Breast epithelium (tissue), 4 donors: ENCODE measurements at regions not wholly inside any gene's neighbourhood (a gene's known extent, or its start where the extent isn't known, plus 50 kb on each side); places are given as distances from the start of the nearest gene placed in this dataset.

Experiments
- DNase-seq, 2 donors: peaks; one replicate each; pipeline ENCODE4 v3.0.0-alpha.2; 2019; ENCODE audit warnings: low spot score in 2 of 2
- H3K27ac ChIP-seq, 2 donors: fragments of 200-600 bp; sonication (generic) in 1 of 2; one replicate each; pipeline ENCODE4 v1.5.1; 2016 to 2019; ENCODE audit warnings: mild to moderate bottlenecking in 1 of 2
- H3K27me3 ChIP-seq, 2 donors: fragments of 200-600 bp; sonication (generic) in 1 of 2; one replicate each; pipeline versions ENCODE4 v1.5.1 to v1.6.0; 2017 to 2019; ENCODE audit warnings: control low read depth in 1 of 2, mild to moderate bottlenecking in 1 of 2
- H3K36me3 ChIP-seq: fragments of 200-600 bp; one replicate; pipeline ENCODE4 v1.5.1; 2019
- H3K4me1 ChIP-seq, 2 donors: fragments of 200-600 bp; sonication (generic); one replicate each; pipeline ENCODE4 v1.5.1; 2016 to 2019; ENCODE audit warnings: control low read depth in 1 of 2
- H3K4me3 ChIP-seq, 3 donors: fragments of 200-600 bp; sonication (generic); 1 replicate in 2 of 3; 2 replicates in 1 of 3; pipeline ENCODE4 v1.5.1; 2016 to 2019; ENCODE audit warnings: mild to moderate bottlenecking in 3 of 3, moderate library complexity in 2 of 3
- H3K9me3 ChIP-seq, 2 donors: fragments of 200-600 bp; sonication (generic) in 1 of 2; one replicate each; pipeline ENCODE4 v1.5.1; 2016 to 2019; ENCODE audit warnings: control low read depth in 1 of 2
- POLR2A ChIP-seq: fragments of 450-650 bp; IDR thresholded peaks from one replicate; pipeline ENCODE4 v1.6.1; 2016; ENCODE audit warnings: antibody characterized with exemption, mild to moderate bottlenecking, moderate library complexity
- POLR2AphosphoS5 ChIP-seq, 3 donors: sonication (generic); formaldehyde crosslinking; IDR thresholded peaks; one replicate each; pipeline ENCODE4 v1.6.1; 2017; ENCODE audit warnings: antibody characterized with exemption in 3 of 3
- intact Hi-C: fragments of 100-400 bp; cut with DNase I; formaldehyde crosslinking; loops from one replicate; pipeline ENCODE4 v1.15.1; 2023; ENCODE audit warnings: low total_unique reads
- TF ChIP-seq, protein P1 (sequence below), 3 donors: fragments of 450-650 bp; IDR thresholded peaks; one replicate each; pipeline ENCODE4 v1.5.1; 2016 to 2017; ENCODE audit warnings: antibody characterized with exemption in 3 of 3, mild to moderate bottlenecking in 3 of 3, moderate library complexity in 3 of 3

DNA sequence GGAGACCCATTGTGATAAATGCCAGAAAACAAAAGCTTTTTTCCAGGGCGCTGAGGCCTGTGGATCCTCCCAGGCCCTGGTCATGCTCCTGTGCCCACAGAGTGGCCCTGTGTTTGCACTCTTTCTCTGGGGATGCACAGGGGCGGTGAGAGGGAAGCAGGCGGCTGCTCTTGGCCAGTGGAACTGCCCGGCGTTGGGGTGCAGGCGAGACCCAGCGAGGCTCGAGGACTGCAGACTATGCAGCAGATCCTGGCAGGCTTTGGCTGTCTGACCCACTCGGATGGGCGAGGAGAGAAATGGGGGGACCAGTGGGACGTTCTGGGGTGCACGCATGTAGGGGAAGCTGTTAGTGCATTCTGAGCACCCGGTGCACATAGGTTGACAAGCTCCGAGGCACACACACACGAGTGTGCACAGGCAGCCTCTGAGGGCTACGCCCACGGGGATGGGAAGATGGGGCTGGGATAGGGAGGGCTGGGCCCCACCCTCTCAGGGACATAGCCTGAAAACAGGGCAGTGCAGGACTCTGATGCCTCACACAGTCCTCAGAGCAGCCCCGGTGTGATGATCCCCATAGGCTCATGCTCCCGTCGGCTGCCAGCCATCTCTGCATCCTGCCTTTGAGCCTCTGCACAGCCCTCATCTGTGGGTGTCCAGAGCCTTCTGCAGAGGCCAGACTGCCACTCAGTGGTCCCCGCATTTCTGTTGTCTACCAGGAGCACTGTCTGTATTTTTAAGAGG lies 1233.5 kb downstream of the BRD1 start:
- Histone ChIP-seq H3K27ac (no peak overlapping the region), H3K9me3 (peaks cover 0 to 7% of the 10 kb centered on the region in 2 donors), H3K4me3 (no peak overlapping the region), H3K27me3 (peaks cover 0 to 10% of the 10 kb centered on the region in 2 donors), H3K36me3 (no peaks in the 10 kb centered on the region), H3K4me1 (no peaks in the 10 kb centered on the region)
- intact Hi-C loops, result no loop called here
- DNase-seq, result no peak
- no peak for TF ChIP-seq POLR2A

DNA sequence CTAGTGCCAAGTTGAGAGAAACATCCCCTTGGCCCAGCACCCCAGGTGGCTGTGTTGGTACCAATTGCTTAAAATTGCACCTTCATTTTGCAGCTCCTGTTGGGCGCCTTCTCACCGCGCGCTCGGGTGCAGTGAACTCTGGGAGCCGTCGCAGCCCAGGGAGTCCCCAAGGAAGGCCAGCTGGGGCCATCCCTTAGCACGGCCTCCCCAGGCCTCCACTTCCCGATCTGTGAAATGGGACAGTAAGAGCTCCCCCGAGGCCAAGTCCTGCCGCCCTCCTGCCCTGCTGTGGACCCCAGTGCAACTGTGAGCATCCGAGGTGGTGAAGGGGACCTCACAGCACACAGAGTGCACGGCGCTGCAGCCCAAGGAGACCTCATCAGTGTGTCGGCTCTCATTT lies 1234.1 kb downstream of the BRD1 start:
- Histone ChIP-seq H3K27ac (no peak overlapping the region), H3K4me3 (no peak overlapping the region)
- DNase-seq, result no peak

GRCh38 chr22:48592931-48593330 lies 1234.7 kb downstream of the BRD1 start:
- TF ChIP-seq POLR2A (no peak), POLR2AphosphoS5 (IDR thresholded peaks at IDR 0.05) (no peak)
- TF ChIP-seq, protein P1, sequence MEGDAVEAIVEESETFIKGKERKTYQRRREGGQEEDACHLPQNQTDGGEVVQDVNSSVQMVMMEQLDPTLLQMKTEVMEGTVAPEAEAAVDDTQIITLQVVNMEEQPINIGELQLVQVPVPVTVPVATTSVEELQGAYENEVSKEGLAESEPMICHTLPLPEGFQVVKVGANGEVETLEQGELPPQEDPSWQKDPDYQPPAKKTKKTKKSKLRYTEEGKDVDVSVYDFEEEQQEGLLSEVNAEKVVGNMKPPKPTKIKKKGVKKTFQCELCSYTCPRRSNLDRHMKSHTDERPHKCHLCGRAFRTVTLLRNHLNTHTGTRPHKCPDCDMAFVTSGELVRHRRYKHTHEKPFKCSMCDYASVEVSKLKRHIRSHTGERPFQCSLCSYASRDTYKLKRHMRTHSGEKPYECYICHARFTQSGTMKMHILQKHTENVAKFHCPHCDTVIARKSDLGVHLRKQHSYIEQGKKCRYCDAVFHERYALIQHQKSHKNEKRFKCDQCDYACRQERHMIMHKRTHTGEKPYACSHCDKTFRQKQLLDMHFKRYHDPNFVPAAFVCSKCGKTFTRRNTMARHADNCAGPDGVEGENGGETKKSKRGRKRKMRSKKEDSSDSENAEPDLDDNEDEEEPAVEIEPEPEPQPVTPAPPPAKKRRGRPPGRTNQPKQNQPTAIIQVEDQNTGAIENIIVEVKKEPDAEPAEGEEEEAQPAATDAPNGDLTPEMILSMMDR (IDR thresholded peaks at IDR 0.05), result no peak

More for the DNA sequence above, 1234.1 kb downstream of the BRD1 start:
- TF ChIP-seq POLR2AphosphoS5 (IDR thresholded peaks at IDR 0.05) (no peak), POLR2A (no peak)
- TF ChIP-seq, protein P1 (IDR thresholded peaks at IDR 0.05), result no peak
- Histone ChIP-seq H3K9me3 (peaks cover 0 to under 1% of the 10 kb centered on the region in 2 donors), H3K4me1 (no peaks in the 10 kb centered on the region), H3K36me3 (no peaks in the 10 kb centered on the region), H3K27me3 (peaks cover 0 to 10% of the 10 kb centered on the region in 2 donors)
- intact Hi-C loops, result no loop called here

DNA sequence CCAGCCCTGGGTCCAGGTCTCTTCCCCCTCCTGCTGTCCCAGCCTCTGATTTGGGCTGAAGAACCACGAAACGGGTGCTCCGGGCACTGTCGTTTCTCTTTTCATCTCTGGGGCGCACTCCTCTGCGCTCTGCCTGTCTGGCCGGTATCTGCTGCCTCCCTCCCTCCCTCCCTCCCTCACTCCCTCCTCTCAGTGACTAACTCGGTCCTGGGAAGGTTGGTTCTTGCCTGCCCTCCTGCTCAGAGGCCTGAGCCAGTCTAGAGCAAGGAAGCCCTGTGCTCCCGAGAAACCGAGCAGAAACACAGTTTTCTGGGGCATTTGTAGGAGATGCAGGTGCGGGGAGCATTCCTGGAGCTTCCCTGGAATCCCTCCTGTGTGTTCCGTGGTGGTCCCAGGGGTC lies 1235.2 kb downstream of the BRD1 start:
- Histone ChIP-seq H3K27me3 (peaks cover 0 to 10% of the 10 kb centered on the region in 2 donors), H3K4me1 (no peaks in the 10 kb centered on the region), H3K9me3 (no peaks in the 10 kb centered on the region), H3K4me3 (no peak overlapping the region), H3K27ac (no peak overlapping the region), H3K36me3 (no peaks in the 10 kb centered on the region)
- DNase-seq, result no peak
- TF ChIP-seq, protein P1 (IDR thresholded peaks at IDR 0.05), result no peak
- no peak for TF ChIP-seq POLR2A
- intact Hi-C loops, result no loop called here

More at GRCh38 chr22:48592931-48593330, 1234.7 kb downstream of the BRD1 start:
- Histone ChIP-seq H3K4me3 (no peak overlapping the region), H3K36me3 (no peaks in the 10 kb centered on the region), H3K27me3 (peaks cover 0 to 10% of the 10 kb centered on the region in 2 donors), H3K4me1 (no peaks in the 10 kb centered on the region), H3K27ac (no peak overlapping the region), H3K9me3 (no peaks in the 10 kb centered on the region)
- no peak for DNase-seq
- intact Hi-C loops, result no loop called here

DNA sequence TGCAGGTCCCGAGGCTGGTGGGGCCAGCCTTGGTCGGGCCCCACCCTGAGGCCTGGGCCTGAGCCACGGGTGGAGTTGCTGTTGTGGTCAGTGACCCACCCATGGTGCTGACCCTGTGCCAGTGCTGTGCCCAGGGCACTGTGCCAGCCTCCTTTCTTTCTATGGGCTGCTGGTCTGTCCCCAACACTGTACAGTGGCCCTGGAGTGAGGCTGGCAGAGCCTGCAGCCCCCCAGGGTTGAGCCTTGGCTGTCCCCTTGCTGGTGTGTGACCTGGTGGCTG lies 1235.7 kb downstream of the BRD1 start:
- Histone ChIP-seq H3K36me3 (no peaks in the 10 kb centered on the region), H3K4me3 (no peak overlapping the region), H3K9me3 (no peaks in the 10 kb centered on the region), H3K4me1 (no peaks in the 10 kb centered on the region), H3K27ac (no peak overlapping the region), H3K27me3 (peaks cover 0 to 10% of the 10 kb centered on the region in 2 donors)
- intact Hi-C loops, result no loop called here
- no peak for TF ChIP-seq POLR2AphosphoS5 (IDR thresholded peaks at IDR 0.05)
- TF ChIP-seq, protein P1 (IDR thresholded peaks at IDR 0.05), result no peak
- TF ChIP-seq POLR2A, result no peak
- DNase-seq, result no peak
